H1 (cell line): ENCODE measurements at regions not wholly inside any gene's neighbourhood (a gene's known extent, or its start where the extent isn't known, plus 50 kb on each side); places are given as distances from the start of the nearest gene placed in this dataset.

Experiments used
- CTCF ChIA-PET: fragments of 300-600 bp; sonication (Branson Sonifier 250); formaldehyde crosslinking; loops from one replicate; lab custom pipeline; 2021; ENCODE audit not compliant: partially characterized antibody; lab: Charles Lee
- POLR2A ChIA-PET: fragments of 300-600 bp; sonication (Branson Sonifier 250); formaldehyde crosslinking; loops from one replicate; lab custom pipeline; 2021; ENCODE audit warnings: inconsistent platforms; ENCODE audit not compliant: partially characterized antibody; lab: Charles Lee
- DNase-seq, 2 experiments: peaks; one replicate each; pipeline versions ENCODE4 v3.0.0 to v3.0.0-alpha.2; 2010 to 2022; ENCODE audit warnings: low spot score in 2 of 2, low read depth in 1 of 2, mixed read lengths in 1 of 2
- FAIRE-seq: peaks from 2 replicates; lab custom pipeline; 2011; peaks lifted over from hg19 to GRCh38; lab: Jason Lieb, UNC
- H2AFZ ChIP-seq: 2 replicates; pipeline ENCODE4 v1.8.1; 2012; ENCODE audit warnings: low read length, inconsistent platforms
- H2AK5ac ChIP-seq: 2 replicates; pipeline ENCODE4 v1.6.1; 2013; ENCODE audit warnings: low read depth, low read length
- H2BK120ac ChIP-seq: replicated peaks from 2 replicates; pipeline ENCODE3; 2013; ENCODE audit warnings: low read depth, low read length, inconsistent platforms
- H2BK12ac ChIP-seq: 2 replicates; pipeline ENCODE4 v1.6.1; 2013; ENCODE audit warnings: low read depth, low read length
- H2BK15ac ChIP-seq: 2 replicates; pipeline ENCODE4 v1.6.1; 2013; ENCODE audit warnings: low read length
- H2BK20ac ChIP-seq: 2 replicates; pipeline ENCODE4 v1.6.1; 2013; ENCODE audit warnings: low read length
- H2BK5ac ChIP-seq: 2 replicates; pipeline ENCODE4 v1.6.1; 2013; ENCODE audit warnings: low read depth, low read length
- H3K14ac ChIP-seq: 2 replicates; pipeline ENCODE4 v1.6.1; 2013; ENCODE audit warnings: inconsistent platforms; ENCODE audit not compliant: insufficient read length
- H3K18ac ChIP-seq: 2 replicates; pipeline ENCODE4 v1.6.1; 2013; ENCODE audit warnings: low read length; ENCODE audit errors: extremely low read depth
- H3K23ac ChIP-seq: 2 replicates; pipeline ENCODE4 v1.6.1; 2013; ENCODE audit warnings: inconsistent platforms; ENCODE audit not compliant: insufficient read length
- H3K23me2 ChIP-seq: 2 replicates; pipeline ENCODE4 v1.6.1; 2013; ENCODE audit warnings: low read depth, low read length
- H3K27ac ChIP-seq: 2 replicates; pipeline ENCODE4 v1.6.1; 2011; ENCODE audit warnings: low read depth, low read length, inconsistent platforms
- H3K27me3 ChIP-seq, 4 experiments: replicated peaks in 1 of 4; 1 replicate in 1 of 4; 2 replicates in 3 of 4; pipeline versions ENCODE4 v1.6.1 to v1.8.1; 2011 to 2013; ENCODE audit warnings: low read length in 3 of 4, mild to moderate bottlenecking in 3 of 4, inconsistent platforms in 2 of 4, mixed read lengths in 2 of 4, moderate library complexity in 1 of 4; ENCODE audit not compliant: control insufficient read depth in 3 of 4, insufficient read depth in 3 of 4; ENCODE audit errors: extremely low read depth in 1 of 4
- H3K36me3 ChIP-seq, 4 experiments: 2 replicates each; pipeline versions ENCODE4 v1.6.1 to v1.8.1; 2011 to 2013; ENCODE audit warnings: mild to moderate bottlenecking in 4 of 4, low read length in 3 of 4, moderate library complexity in 2 of 4, control low read depth in 1 of 4, inconsistent platforms in 1 of 4; ENCODE audit not compliant: insufficient read depth in 4 of 4, control insufficient read depth in 2 of 4
- H3K4ac ChIP-seq: replicated peaks from 2 replicates; pipeline ENCODE3; 2013; ENCODE audit warnings: low read length, low read depth, mixed read lengths, inconsistent platforms; ENCODE audit not compliant: insufficient read length
- H3K4me1 ChIP-seq, 4 experiments: replicated peaks in 1 of 4; 1 replicate in 1 of 4; 2 replicates in 3 of 4; pipeline versions ENCODE4 v1.6.1 to v1.8.1; 2011 to 2013; ENCODE audit warnings: low read length in 3 of 4, inconsistent platforms in 2 of 4, mixed read lengths in 1 of 4; ENCODE audit not compliant: insufficient read depth in 4 of 4, control insufficient read depth in 3 of 4
- H3K4me2 ChIP-seq, 2 experiments: 2 replicates each; pipeline versions ENCODE4 v1.6.1 to v1.8.1; 2011 to 2013; ENCODE audit warnings: low read depth in 2 of 2, low read length in 2 of 2, control low read depth in 1 of 2, inconsistent platforms in 1 of 2, mild to moderate bottlenecking in 1 of 2; ENCODE audit not compliant: insufficient read depth in 1 of 2
- H3K4me3 ChIP-seq, 4 experiments: fragments of 200-600, 300-600 bp in 1 of 4; sonication (generic), shearing (Covaris generic), sonication (Bioruptor Twin) in 1 of 4; 2 replicates each; pipeline versions ENCODE4 v1.5.1 to v1.8.1; 2011 to 2016; ENCODE audit warnings: low read length in 4 of 4, low read depth in 3 of 4, control low read depth in 2 of 4, inconsistent platforms in 2 of 4, mild to moderate bottlenecking in 2 of 4, mixed read lengths in 1 of 4, moderate library complexity in 1 of 4; ENCODE audit not compliant: insufficient read depth in 2 of 4; ENCODE audit errors: extremely low read depth in 1 of 4
- H3K56ac ChIP-seq: replicated peaks from 2 replicates; pipeline ENCODE3; 2013; ENCODE audit warnings: low read depth, mild to moderate bottlenecking, mixed read lengths, low read length, inconsistent platforms; ENCODE audit not compliant: insufficient read length
- H3K79me1 ChIP-seq: 2 replicates; pipeline ENCODE4 v1.6.1; 2013; ENCODE audit warnings: low read depth, low read length, control low read depth
- H3K79me2 ChIP-seq, 2 experiments: 2 replicates each; pipeline versions ENCODE4 v1.6.1 to v1.8.1; 2012 to 2013; ENCODE audit warnings: low read length in 2 of 2, mild to moderate bottlenecking in 2 of 2, inconsistent platforms in 1 of 2; ENCODE audit not compliant: insufficient read depth in 2 of 2, control insufficient read depth in 1 of 2
- H3K9ac ChIP-seq, 4 experiments: replicated peaks in 1 of 4; 1 replicate in 1 of 4; 2 replicates in 3 of 4; pipeline versions ENCODE4 v1.6.1 to v1.8.1; 2011 to 2013; ENCODE audit warnings: low read depth in 3 of 4, low read length in 3 of 4, control low read depth in 2 of 4, mild to moderate bottlenecking in 2 of 4, moderate library complexity in 2 of 4, inconsistent platforms in 1 of 4; ENCODE audit errors: extremely low read depth in 1 of 4
- H3K9me3 ChIP-seq, 2 experiments: 2 replicates each; pipeline versions ENCODE4 v1.6.1 to v1.8.1; 2012 to 2013; ENCODE audit warnings: mild to moderate bottlenecking in 2 of 2, moderate library complexity in 2 of 2, control low read depth in 1 of 2, inconsistent platforms in 1 of 2, low read depth in 1 of 2, low read length in 1 of 2, mixed read lengths in 1 of 2; ENCODE audit not compliant: insufficient read depth in 2 of 2
- H4K20me1 ChIP-seq, 2 experiments: replicated peaks in 1 of 2; 2 replicates each; pipeline versions ENCODE3 to v1.8.1; 2011 to 2013; ENCODE audit warnings: inconsistent platforms in 2 of 2, low read length in 2 of 2, mild to moderate bottlenecking in 1 of 2; ENCODE audit not compliant: insufficient read depth in 2 of 2, control insufficient read depth in 1 of 2
- H4K5ac ChIP-seq: 2 replicates; pipeline ENCODE4 v1.6.1; 2013; ENCODE audit warnings: low read length, low read depth, mixed read lengths, inconsistent platforms; ENCODE audit not compliant: insufficient read length
- H4K8ac ChIP-seq: 2 replicates; pipeline ENCODE4 v1.8.0; 2013; ENCODE audit warnings: mild to moderate bottlenecking, moderate library complexity, low read length, inconsistent platforms; ENCODE audit not compliant: insufficient read depth; ENCODE audit errors: extremely low read depth
- H4K91ac ChIP-seq: replicated peaks from 2 replicates; pipeline ENCODE3; 2013; ENCODE audit warnings: low read length, mixed read lengths, inconsistent platforms; ENCODE audit not compliant: insufficient read length
- BCL11A ChIP-seq, 2 experiments: IDR thresholded peaks; one replicate each; pipeline ENCODE4 v1.6.1; 2011; ENCODE audit warnings: low read depth in 2 of 2, low read length in 2 of 2, mild to moderate bottlenecking in 2 of 2
- CEBPB ChIP-seq: IDR thresholded peaks from 2 replicates; pipeline ENCODE4 v1.6.1; 2012; ENCODE audit warnings: low read depth, low read length
- CHD1 ChIP-seq: IDR thresholded peaks from 2 replicates; pipeline ENCODE4 v1.6.1; 2012; ENCODE audit warnings: low read depth, low read length, improper control_type of control experiment
- CTBP2 ChIP-seq: IDR thresholded peaks from 2 replicates; pipeline ENCODE4 v1.7.0; 2011; ENCODE audit warnings: borderline replicate concordance, mild to moderate bottlenecking, moderate library complexity, mixed read lengths, low read length; ENCODE audit not compliant: insufficient read depth, insufficient read length
- E2F6 ChIP-seq: IDR thresholded peaks from 2 replicates; pipeline ENCODE4 v1.6.1; 2012; ENCODE audit warnings: inconsistent platforms
- EGR1 ChIP-seq: IDR thresholded peaks from 2 replicates; pipeline ENCODE4 v1.6.1; 2011; ENCODE audit warnings: low read depth, low read length, borderline replicate concordance
- EZH2 ChIP-seq: fragments of 200-600 bp; sonication (generic); IDR thresholded peaks from 2 replicates; pipeline ENCODE4 v1.7.1; 2012; ENCODE audit warnings: low read depth, mild to moderate bottlenecking, moderate library complexity, low read length, inconsistent platforms; ENCODE audit not compliant: severe bottlenecking
- HDAC2 ChIP-seq, 2 experiments: fragments of 300-600 bp in 1 of 2; sonication (generic) in 1 of 2; IDR thresholded peaks; 2 replicates each; pipeline ENCODE4 v1.6.1; 2011 to 2012; ENCODE audit warnings: low read depth in 2 of 2, low read length in 2 of 2, mild to moderate bottlenecking in 2 of 2, moderate library complexity in 2 of 2, borderline replicate concordance in 1 of 2, inconsistent platforms in 1 of 2
- HDAC6 ChIP-seq: IDR thresholded peaks from one replicate; pipeline ENCODE4 v1.7.1; 2012; ENCODE audit warnings: low read depth, mild to moderate bottlenecking, inconsistent platforms, low read length, moderate library complexity
- POU5F1 ChIP-seq: IDR thresholded peaks from 2 replicates; pipeline ENCODE4 v1.6.1; 2011; ENCODE audit warnings: low read depth, mild to moderate bottlenecking, low read length, moderate library complexity
- TAF7 ChIP-seq: optimal IDR thresholded peaks from 2 replicates; pipeline ENCODE3; 2011; ENCODE audit warnings: low read depth, mild to moderate bottlenecking, inconsistent platforms, low read length, moderate library complexity, borderline replicate concordance
- WGBS, 2 experiments: shearing (Covaris generic) in 1 of 2; methylation state at CpG; one replicate each; pipeline versions ENCODE4 v1.1.6 to v1.1.7; 2013 to 2015; ENCODE audit warnings: low lambda C conversion rate in 2 of 2, mixed read lengths in 2 of 2, inconsistent platforms in 1 of 2, low coverage in 1 of 2, missing lambda C conversion rate in 1 of 2; ENCODE audit not compliant: insufficient replicate concordance in 2 of 2, insufficient coverage in 1 of 2, insufficient read length in 1 of 2; ENCODE audit errors: extremely low coverage in 1 of 2, missing lambda C conversion rate in 1 of 2; 5-methylcytosine and 5-hydroxymethylcytosine counted together

- Histone ChIP-seq H2BK20ac (no peak overlapping the region), H3K36me3 (no peaks in the 10 kb centered on the region), H3K9me3 (no peaks in the 10 kb centered on the region), H4K20me1 (no peaks in the 10 kb centered on the region), H3K23me2 (no peaks in the 10 kb centered on the region), H3K79me1 (no peaks in the 10 kb centered on the region), H3K4me1 (no peaks in the 10 kb centered on the region), H3K14ac (no peak overlapping the region), H3K18ac (no peak overlapping the region), H3K4me2 (no peak overlapping the region), H3K4ac (no peak overlapping the region), H2BK12ac (no peak overlapping the region), H2BK15ac (no peak overlapping the region), H4K91ac (no peak overlapping the region), H3K79me2 (no peaks in the 10 kb centered on the region), H2BK120ac (no peak overlapping the region), H4K5ac (no peak overlapping the region), H2BK5ac (no peak overlapping the region), H2AFZ (no peak overlapping the region), H4K8ac (no peak overlapping the region), H3K9ac (no peak overlapping the region), H3K27me3 (no peaks in the 10 kb centered on the region), H3K23ac (no peak overlapping the region), H3K4me3 (no peak overlapping the region), H3K56ac (no peak overlapping the region), H2AK5ac (no peak overlapping the region), H3K27ac (no peak overlapping the region)
- CTCF ChIA-PET = interaction anchor here (0.8 to 2.4 kb wide), 2 partner anchors 9 to 10 kb away, joined by 3 to 8 read pairs; no protein-coding TSS in a partner anchor
- FAIRE-seq (no peak), DNase-seq (no peak)
- TF ChIP-seq TAF7 = no peak
- no peak for TF ChIP-seq BCL11A (IDR thresholded peaks at IDR 0.05; ENCODE audit: low read depth in 2 of 2, low read length in 2 of 2)
- no peak for TF ChIP-seq E2F6
- no peak for TF ChIP-seq POU5F1
- no peak for TF ChIP-seq HDAC6
- no peak for TF ChIP-seq HDAC2 (IDR thresholded peaks at IDR 0.05; ENCODE audit: borderline replicate concordance in 1 of 2, low read depth in 2 of 2, low read length in 2 of 2)
- TF ChIP-seq EZH2 = no peak
- no peak for TF ChIP-seq CHD1
- TF ChIP-seq CTBP2 = no peak
- no peak for TF ChIP-seq CEBPB
- no peak for TF ChIP-seq EGR1
- WGBS, 2 experiments = 91% methylated on average over 2 of the region's 2 CpGs; no CpG with 5 or more reads in 1 of the 2 experiments
- POLR2A ChIA-PET = no interaction called here
Observed at GRCh38 chr5:164663198-164663989, 1158.0 kb downstream of the MAT2B start.
